Activated T-helper 1 cell treated with Interleukin-2 at 50 U/mL for 16 hours (primary cell): ENCODE measurements at regions not wholly inside any gene's neighbourhood (a gene's known extent, or its start where the extent isn't known, plus 50 kb on each side); places are given as distances from the start of the nearest gene placed in this dataset.
A peak's percentile ranks its signal among the peaks of the same experiment; 100 is the strongest.

ENCODE experiments used
- DNase-seq: peaks from one replicate; pipeline ENCODE4 v3.0.0-alpha.2; 2020; ENCODE audit warnings: low read depth

DNA sequence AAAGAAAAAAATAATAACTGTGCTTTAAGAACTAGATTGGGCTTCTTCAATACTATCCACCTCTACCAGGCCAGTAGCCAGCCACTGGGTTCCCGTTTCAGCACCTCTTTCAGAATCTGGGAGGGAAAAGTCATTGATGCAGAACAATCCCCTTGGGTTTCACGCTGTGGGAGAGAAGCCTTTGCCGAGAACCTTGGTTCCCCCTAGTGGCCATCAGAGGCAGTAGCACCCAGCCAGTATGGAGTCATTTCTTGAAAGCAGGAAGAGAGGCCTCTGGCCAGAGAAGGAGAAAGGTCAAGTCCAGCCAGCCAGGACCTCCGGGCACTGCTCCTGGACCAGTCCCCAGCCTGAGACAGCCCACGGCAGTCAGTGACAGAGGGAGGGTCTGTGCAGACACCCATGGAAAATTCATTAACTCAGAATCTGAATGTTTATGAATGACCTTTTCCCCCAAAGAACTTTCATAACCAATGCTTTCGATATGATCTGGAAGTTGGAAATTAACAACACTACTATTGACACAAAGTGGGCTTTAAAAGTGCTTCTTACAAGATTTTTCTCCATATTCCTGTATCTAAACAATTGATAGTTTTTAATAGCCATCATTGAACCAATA is 51.2 kb upstream of the CDH5 start:
- peak; percentile 17 for DNase-seq

DNA sequence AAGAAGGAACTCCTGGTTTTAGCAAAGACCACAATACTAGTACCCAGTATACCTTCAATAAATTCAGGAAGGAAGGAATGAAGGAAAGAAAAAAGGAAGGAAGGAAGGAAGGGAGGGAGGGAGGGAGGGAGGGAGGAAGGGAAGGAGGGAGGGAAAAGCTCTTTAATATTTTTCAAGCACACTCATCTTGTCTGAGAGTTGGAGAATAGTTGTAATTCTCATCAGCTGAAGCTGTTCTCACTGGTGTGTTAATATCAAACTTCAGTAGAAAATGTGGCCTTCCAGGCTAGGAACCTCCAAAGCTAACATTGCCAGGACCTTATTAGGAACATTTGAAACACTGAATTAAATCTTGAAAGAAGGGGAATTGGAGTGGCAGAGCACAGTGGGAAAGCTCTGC is 55.2 kb upstream of the CDH5 start:
- no peak for DNase-seq

DNA sequence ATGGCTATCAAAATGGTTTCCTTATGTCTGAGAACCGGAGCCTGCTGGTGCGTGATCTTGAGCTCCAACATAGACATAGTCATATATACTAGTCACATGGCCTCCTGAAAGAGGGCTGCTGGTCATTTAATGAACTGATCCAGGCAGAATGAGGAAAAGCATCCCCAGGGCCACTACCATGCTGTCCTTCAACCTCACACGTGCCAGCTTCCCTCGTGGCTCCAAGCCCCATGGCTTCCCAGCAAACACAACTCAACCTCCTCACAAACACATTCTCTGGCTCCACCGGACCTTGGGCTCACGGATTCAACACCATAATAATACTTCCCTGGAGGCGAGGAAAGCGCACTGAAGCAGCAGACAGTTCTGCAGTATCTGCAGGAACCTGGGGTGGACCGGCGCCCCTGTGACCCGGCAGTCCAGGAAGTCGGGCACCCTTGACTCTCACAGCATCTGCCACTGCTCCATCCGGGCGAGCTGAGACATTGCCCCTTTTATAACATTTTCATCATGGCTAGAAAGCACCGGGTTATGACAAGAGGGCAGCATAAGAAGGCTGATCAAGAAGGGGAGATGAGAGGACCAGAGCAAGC is 57.2 kb upstream of the CDH5 start:
- DNase-seq: no peak

DNA sequence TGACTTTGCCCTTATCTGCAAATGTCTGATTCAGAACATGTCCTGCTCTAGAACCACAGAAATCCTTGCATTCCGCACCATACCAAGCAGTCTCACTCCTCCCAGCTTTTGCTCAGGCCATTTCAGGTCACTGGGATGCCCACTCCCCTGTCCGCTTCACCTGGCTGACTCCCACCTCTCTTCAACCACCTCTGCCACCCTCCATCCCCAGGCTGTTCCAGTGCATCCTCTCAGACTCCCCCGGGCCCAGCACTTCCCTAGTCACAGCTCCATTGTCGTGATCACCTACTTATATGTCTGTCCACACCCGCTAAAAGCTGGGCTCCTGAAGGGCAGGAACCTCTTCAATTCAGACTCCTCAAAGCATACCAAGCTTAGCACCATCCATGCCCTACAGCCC is 58.4 kb upstream of the CDH5 start:
- DNase-seq: no peak

DNA sequence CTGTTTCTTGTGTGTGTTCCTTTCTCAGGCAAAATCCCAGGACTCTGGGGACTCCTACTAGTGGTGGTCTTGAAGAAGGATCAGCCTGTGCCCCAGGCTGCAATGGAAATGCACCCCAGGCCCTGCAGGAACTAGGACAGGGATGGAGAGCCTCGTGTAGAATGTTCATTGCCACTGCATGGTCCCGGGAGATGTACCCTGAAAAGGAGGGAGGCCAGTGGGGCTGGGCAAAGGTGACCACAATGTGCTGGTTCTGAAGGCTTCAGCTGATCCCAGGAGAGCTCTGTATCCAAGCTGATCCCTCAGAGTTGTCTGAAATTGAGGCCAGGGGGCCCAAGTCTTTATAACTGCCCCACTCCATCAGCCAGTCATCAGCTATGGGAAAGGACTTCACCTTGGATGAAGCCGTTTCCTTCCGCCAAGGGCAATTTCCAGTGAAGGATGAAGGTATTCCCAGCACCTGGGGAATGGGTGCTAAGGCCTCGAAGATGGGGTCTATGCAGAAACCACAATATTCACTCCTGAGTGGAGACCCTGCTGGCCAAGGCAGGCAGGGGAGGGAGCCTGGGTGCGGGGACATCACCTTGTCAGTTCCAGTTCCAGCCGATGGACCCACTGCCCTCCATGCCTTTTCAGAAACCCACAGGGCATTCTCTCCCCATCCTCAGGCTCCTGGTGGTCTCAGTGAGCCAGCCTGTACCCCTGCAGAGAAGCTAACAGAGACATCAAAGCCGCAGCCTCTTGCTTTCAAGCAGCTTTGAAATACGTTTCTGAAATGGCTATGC is 59.9 kb upstream of the CDH5 start:
- DNase-seq: no peak

DNA sequence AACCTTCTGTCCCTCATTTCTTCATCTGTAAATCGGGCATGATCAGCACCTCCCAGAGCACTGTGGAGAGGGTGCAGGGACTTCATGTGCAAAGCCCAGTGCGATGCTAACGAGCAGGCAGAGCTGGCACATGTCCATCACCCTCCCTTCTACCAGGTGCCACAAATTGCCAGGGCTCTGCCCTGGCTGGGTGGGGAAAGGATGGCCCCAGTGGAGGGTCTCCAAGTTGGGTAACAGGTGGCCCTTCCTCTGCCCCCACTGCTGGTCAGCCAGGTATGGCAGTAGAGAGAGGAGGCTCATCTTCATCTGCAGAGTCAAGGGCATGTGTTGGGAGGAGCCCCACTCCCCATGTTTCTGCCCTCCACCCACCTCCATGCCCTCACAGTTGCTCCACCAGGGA is 61.5 kb upstream of the CDH5 start:
- DNase-seq: no peak

DNA sequence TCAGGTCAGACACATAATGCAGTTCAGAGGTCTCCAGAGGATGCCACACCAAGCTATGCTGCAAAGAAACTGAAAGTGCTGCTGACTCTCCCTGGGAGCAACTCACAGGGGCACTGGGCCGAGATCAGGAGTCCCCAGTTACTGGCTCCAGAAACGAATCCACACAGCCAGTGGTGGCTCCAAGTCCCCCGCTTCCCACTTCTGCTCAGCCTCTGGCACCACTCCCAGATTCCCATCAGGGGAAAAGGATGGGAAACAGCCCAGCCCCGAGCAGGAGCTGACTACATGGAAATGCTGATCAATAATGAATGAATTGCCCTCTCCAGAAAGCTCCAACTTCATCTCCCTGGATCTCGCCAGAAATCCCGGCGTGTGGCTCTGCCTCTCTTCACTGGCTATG is 62.3 kb upstream of the CDH5 start:
- no peak for DNase-seq

DNA sequence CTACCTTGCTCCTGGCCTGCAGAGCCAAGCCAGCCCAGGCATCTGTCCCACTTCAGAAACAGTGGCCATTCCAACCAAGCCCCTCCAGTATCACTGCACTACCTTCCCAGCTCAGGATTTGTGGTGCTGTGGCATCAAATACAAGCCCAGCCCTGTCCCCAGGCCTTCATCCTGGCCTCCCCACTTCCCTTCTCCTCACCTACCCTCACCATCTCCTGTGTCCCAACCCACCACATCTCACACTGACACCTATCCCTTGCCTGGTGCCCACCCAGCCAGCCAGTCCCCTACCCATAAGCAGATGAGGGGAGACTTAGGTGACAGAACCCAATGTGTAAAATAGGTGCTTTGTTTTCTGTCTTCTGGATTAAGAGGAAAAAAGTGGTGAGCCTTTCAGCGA is 66.0 kb upstream of the CDH5 start:
- no peak for DNase-seq

DNA sequence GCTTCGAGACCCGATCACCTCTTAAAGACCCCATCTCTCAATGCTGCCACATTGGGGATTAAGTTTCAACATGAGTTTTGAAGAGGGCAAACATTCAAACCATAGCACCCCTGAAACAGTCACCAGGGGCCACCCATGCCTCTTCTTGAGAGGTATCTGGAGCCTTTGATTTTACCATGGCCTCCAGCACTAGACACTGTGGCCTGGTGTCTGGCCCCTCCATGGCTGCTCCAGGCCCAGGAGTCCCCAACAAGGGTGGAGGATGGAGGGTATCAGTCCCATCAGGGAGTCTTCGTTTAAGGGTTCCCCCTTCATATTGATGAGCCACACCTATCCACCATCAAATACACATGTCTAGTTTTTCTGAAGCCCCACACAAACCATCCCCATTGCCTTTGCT is 66.5 kb upstream of the CDH5 start:
- no peak for DNase-seq

DNA sequence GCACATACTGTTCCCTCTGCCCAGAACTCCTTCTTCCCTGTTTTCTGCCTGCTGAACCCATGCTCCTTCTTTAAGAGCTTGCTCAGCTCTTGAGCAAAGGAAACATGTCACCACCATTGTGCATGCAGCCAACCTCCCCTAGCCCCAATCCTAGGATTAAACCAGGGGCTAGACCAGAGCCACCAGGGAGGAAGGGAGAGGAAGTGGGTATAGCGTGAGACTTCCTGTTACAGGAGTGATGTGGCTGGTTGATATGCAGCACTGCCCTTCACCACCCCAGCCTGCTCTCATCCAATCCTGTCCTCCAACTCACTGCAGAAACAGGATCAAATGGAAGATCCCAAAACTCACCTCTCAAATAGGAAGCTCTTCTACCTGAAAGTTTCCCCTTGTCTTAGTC is 67.1 kb upstream of the CDH5 start:
- no peak for DNase-seq

DNA sequence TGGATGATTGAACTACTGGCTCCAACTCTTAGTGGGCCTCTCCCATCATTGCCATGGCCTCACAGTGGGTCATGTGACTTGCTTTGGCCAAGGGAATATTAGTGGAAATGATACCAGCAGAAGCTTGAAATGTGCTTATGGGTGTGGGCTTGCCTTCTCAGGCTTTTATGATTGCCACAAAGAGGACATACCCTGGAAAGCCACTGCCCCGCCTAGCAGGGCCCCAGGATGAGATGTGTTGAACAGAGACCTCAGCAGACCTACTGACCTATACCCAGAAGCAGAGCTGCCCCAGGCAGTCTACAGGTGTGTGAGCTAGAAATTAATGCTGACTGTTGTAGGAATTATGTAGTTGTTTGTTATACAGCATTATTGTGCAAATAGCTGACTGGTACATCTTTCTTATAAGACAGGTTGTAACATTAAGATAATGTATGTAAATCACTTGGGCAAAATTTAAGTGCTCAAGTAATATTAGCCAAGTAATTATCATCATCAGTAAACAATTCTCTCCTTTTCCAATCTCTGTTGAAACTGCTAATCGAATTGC is 67.8 kb upstream of the CDH5 start:
- DNase-seq: no peak

DNA sequence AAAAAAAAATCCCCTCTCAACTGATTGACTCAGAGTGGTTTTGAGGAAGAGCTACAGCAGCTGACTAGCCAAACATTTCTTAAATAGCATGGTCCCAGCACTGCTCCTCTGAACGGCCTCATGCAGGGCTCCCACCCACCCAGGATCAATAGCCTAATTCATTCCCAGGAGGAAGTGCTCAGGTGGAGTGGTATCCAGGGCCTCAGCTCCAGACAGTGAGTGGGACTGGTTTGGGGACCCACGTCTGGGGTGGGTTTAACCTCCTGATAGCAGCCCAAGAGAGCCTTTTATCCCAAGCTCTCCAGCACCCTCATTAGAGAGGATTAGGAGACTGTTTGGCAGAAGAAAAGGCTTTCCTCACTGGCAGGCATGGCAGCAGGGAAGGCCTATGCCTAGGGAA is 68.5 kb upstream of the CDH5 start:
- DNase-seq: no peak

DNA sequence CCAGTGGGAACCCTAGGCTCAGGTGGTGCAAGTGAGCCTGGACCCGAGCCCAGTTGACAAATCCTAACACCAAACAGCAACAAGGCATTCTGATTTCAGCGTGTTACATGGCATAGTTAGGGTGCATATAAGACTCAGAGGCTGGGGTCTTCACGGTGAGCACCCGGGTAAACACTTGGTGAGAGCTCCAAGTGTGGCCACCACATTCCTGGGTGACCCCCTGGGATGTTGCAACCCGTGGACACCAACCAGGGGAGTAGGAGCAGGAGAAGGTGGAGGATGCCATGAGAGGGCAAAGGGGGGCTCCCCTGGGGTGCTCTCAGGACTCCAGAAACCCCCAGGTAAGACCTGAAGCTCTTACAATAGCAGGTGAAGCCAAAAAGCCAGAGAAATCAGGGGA is 69.9 kb upstream of the CDH5 start:
- no peak for DNase-seq

DNA sequence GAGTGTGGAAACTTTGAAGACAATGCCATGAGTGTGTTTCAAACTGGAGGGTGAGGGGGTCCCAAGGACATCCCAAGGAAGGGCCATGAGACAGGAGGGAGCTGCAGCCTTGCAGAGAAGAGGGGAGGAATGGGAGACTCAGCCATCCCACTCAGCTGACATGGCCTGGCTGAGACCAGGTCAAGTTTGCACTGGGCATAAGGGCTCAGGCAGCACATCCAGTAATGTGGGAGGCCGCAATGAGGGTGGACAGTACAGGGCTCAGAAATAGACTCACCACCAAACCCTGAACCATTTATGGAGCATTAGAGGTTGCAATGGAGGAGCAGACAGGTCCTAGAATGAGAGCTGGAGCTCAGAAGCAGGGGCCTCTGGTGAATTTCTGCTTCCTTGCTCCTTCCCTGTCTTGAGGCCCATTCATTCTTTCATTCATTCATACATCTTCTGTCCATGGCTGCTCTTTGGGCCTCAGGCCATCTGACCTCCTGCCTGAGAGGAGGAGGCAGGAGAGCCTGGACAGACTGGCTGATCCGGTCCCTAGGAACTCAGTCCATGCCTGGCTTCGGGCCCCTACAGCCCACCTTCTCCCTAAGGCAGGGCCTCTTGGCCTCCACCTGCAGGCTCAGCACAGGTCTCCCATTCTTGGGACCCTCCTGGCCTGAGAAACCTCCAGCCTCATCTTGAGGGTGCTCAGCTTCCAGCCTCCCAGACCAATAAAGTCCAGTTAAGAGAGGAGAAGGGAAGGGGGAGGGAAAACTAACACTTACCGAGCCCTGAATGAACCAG is 70.5 kb upstream of the CDH5 start:
- DNase-seq: no peak

DNA sequence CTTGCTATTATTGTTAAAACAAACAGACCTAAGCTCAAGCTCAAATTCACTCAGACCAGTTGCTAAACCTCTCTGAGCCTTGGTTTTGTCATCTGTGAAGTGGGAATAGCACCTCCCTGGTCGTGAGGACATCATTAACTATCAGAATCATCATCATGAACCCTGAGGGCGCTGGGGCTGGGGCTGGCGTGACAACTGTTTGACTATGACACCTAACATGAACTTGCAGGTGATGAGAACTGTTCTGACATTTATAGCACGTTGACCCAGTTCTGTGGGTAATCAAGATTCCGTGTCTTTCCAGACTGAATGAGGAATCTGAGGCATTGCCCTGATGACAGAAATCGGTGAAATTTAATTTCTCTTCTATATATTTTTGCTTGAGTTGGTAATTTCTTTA is 71.3 kb upstream of the CDH5 start:
- no peak for DNase-seq

DNA sequence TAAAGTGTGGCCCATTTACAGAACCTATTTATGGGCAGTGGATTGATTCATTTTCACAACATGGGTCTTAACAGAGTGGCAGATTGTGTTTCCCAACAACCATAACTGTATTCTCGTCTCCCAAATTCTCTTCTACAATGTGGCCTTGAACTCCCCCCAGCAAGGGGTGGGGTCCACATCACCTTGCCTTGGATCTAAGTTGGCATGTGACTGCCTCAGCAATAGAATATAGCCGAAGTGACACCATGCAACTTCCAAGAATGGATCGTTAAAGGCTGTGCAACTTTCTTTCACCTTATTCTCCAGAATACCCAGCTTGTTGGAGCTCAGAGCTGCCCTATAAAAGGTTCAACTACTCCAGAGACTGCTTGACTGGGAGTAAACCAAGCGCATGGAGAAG is 72.0 kb upstream of the CDH5 start:
- DNase-seq: no peak

DNA sequence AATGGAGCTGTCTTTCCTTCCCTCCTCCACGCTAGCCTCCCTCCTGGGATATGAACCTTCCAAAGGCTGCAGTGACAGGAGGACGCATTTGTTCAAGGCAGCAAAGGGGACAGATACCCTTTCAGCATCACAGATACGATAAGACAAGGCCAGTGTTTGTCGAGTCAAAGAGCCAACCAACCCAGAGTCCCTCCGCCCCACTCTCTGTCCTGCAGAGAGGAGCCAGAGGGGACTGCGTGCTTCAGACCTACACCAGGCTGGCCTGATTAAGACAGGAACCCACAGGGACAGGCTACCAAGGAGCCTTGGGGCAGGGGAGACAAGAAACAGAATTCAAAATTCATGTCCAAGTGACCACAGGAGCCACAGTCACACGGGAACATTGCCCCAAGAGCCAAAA is 72.6 kb upstream of the CDH5 start:
- no peak for DNase-seq

DNA sequence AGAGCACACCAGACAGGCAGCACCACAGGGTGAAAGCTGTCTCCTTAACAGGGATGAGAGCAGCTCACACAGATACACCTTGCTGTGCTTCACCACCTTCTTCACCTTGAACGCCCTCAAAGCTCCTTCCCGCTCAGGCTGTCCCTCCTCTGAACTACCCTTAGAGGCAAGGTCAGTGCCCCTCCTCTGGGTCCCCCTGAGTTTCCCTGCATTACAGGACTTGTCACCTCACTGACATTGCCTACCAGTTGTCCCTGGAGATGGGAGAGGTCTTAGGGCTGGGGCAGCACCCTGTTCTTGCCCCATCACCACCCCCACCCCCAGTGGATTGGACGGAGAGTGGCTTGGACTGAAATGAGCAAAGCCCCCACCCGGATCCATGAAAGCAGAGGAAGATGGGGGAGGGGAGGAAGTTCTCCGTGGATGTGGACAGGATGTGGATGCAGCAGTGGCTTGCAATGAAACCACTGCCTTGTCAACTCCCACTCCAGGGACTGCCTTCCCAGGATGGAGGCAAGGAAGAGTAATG is 73.2 kb upstream of the CDH5 start:
- no peak for DNase-seq

DNA sequence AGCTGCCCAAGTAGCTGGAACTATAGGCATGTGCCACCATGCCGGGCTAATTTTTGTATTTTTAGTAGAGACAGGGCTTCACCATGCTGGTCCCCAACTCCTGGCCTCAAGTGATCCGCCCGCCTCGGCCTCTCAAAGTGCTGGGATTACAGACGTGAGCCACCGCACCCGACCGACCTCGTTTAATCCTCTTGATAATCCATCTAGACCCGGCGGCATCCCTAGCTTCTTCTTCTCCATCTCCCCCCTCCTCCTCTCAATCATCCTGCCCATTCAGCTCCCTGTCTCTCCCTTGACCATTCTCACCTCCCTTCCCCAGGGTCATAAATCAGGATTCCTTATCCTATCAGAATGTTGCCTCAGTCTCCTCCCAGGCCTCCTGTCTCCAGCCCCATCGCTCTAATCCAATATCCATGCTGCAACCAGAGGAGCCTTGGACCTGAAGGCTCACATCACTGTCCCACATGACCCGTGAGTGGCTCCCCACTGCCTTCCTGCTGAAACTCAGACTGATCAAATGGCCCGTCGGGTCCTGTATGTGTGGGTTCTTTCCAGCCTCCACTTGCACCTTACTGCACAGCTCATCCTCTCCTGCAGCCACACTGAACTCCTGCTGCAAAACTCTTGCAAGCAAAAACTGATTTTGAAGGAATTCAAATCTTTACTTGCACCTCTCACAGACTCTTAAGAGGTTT is 74.1 kb upstream of the CDH5 start:
- no peak for DNase-seq

DNA sequence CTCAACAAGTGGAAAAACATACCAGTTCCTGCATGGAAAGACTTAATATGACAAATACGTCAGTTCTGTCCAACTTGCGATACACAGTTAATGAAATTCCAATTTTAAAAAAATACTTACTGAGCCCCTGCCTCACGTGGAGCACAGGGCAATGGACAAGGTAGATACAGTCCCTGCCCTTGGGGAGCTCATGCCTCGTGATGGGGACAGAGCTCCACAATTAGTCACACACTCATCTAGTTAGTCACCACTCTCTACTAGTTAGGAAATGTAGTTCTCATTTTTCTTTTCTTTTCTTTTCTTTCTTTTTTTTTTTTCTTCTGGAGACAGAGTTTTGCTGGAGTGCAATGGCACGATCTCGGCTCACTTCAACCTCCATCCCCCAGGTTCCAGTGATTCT is 74.7 kb upstream of the CDH5 start:
- no peak for DNase-seq

DNA sequence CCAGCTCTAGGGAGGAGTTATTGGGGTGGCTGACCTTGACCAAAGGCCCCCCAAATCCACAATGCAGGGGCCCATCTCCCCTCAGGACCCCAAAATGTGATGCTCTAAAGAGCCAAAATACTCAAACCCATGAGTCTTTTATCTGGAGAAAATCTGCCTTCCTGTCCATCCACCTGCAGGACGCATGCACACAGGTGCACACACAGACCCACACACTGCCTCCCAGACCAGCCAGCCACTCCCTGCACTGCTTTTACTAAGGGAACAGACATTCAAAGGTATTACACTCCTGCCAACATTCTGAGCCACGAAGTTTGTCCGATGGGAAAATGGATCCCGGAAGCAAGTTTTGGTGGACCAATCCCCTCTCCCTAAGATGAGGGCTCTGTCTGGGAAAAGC is 76.1 kb upstream of the CDH5 start:
- no peak for DNase-seq

DNA sequence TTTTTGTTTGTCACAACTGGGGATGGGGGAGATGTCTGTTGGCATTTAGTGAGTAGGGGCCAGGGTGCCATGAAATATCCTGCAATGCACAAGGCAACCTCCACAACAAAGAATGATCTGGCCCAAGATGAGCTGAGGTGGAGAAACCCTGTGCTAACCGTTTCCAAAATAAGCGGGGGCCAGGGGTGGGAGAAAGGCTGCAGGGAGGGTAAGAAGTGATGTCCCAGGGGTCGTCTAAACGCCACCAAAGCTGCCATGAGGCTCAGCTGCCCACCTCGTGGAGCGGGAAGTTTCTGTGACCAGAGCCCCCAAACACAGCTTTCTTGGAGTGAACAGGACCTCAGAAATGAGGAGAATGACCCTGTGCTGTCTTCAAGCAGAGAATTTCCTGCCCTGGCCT is 76.5 kb upstream of the CDH5 start:
- no peak for DNase-seq
